HG03432 (cell line): ENCODE measurements at regions not wholly inside any gene's neighbourhood (a gene's known extent, or its start where the extent isn't known, plus 50 kb on each side); places are given as distances from the start of the nearest gene placed in this dataset.
"Not testable (repeated sequence)": the region's sequence is repeated elsewhere in the genome, so short reads cannot be mapped to it uniquely, and the experiment has no call there.

Source experiments
- ATAC-seq: cut with Tn5 transposase; IDR thresholded peaks from one replicate; pipeline ENCODE4 v1.9.1; 2021; ENCODE audit warnings: mild to moderate bottlenecking, moderate library complexity; ENCODE audit not compliant: unreplicated experiment

DNA sequence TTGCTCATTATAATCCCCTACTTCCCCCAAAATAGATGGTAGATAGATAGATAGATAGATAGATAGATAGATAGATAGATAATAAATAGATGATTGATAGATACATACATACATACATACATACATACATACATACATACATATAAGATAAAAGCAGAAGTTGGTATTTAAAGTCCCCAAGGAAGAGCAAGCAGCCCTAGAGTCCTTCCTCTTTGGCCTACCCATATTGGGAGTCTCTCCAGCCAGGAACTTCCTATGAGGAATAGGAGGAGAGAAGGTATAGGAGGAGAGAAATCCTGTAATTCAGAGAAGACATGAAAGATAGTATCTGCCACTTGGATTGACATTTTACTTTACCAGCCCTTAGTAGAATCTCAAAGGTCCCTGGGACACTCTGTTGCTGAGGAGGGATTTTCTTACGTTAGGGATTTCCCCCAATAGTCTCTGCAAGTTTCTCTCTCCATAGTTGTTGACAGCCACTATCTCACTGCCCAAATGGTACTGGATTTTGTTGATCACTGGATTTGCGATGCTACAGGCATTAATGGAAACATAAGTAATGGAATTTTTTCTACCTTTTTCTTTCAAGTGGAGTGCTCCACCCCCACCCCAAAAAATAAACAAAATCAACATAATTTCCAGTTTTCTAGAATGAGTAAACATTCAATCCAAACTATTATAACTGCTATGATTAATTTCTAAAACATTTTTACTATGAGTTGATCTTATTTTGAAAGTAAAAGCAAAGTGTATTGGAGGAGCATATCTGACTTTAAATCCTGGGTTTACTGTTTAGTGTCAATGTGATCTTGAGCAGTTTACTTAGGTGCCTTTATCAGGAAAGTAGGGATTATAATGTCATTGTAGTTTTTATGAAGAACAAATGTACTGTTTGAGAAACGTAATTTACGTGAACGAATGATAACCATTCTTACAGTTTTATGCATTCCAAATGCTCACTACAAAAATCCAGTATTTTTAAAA lies 93.2 kb upstream of the TNFSF4 start:
- ATAC-seq: no peak

GRCh38 chr1:173301507-173301906 lies 94.4 kb upstream of the TNFSF4 start:
- no peak for ATAC-seq

- no peak for ATAC-seq
Observed at GRCh38 chr1:173302366-173302765, 95.2 kb upstream of the TNFSF4 start.

GRCh38 chr1:173302890-173303829 lies 96.0 kb upstream of the TNFSF4 start:
- no peak for ATAC-seq

GRCh38 chr1:173303984-173304383 lies 96.9 kb upstream of the TNFSF4 start:
- no peak for ATAC-seq

- no peak for ATAC-seq
Observed at GRCh38 chr1:173304529-173305227, 97.5 kb upstream of the TNFSF4 start.

DNA sequence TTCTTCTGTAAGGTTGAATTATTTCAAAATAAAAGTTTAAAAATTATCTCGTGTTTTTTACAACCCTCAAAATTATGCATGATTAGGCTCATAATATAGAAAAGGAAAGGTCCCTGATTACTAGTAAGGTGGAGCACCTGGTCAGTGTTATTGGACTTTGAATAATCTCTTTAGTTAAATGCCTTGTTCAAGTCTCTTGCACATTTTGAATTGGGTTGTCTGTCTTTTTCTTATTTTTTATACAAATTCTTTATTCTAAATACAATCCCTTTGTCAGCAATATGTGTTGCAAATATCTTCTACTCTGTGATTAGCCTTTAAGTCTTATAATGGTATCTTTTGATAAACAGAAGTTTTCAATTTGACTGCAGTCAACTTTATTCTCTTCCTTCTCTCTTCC lies 100.7 kb upstream of the TNFSF4 start:
- ATAC-seq: no peak

- no peak for ATAC-seq
Observed at GRCh38 chr1:173314656-173315055, 107.5 kb upstream of the TNFSF4 start.

GRCh38 chr1:173315296-173315695 lies 108.2 kb upstream of the TNFSF4 start:
- ATAC-seq: no peak

- no peak for ATAC-seq
Observed at GRCh38 chr1:173318788-173319187, 111.7 kb upstream of the TNFSF4 start.

DNA sequence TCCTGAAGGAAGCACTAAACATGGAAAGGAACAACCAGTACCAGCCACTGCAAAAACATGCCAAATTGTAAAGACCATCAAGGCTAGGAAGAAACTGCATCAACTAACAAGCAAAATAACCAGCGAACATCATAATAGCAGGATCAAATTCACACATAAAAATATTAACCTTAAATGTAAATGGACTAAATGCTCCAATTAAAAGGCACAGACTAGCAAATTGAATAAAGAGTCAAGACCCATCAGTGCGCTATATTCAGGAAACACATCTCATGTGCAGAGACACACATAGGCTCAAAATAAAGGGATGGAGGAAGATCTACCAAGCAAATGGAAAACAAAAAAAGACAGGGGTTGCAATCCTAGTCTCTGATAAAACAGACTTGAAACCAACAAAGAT lies 117.2 kb upstream of the TNFSF4 start:
- ATAC-seq: not testable (repeated sequence)

GRCh38 chr1:173327987-173328386 lies 120.9 kb upstream of the TNFSF4 start:
- not testable (repeated sequence) for ATAC-seq

- no peak for ATAC-seq
Observed at GRCh38 chr1:173328961-173329360, 121.8 kb upstream of the TNFSF4 start.

DNA sequence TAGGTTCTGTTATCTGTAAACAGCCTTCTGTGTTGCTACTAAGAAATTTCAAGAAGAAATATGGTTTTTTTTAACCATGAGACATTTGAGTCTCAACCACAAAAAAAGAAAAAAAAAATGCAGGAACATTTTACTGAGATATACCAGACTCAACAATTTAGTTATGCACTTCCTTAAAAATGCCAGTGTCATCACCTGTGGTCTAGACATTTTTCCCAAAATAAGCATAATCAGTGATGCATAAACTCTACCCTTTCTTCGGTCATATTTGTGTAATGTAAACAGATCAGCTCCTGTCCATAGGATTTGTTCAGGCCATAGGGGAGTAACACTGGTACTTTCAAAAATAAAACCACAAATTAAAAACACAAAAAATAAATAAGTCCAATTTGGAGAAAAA lies 122.6 kb upstream of the TNFSF4 start:
- ATAC-seq: no peak

- no peak for ATAC-seq
Observed at GRCh38 chr1:173330149-173330951, 123.2 kb upstream of the TNFSF4 start.

GRCh38 chr1:173330952-173331548 lies 123.9 kb upstream of the TNFSF4 start:
- not testable (repeated sequence) for ATAC-seq

- ATAC-seq: no peak
Observed at GRCh38 chr1:173332026-173332425, 124.9 kb upstream of the TNFSF4 start.

- ATAC-seq: peak; percentile 75
Observed at GRCh38 chr1:173333581-173333980, 126.5 kb upstream of the TNFSF4 start.

DNA sequence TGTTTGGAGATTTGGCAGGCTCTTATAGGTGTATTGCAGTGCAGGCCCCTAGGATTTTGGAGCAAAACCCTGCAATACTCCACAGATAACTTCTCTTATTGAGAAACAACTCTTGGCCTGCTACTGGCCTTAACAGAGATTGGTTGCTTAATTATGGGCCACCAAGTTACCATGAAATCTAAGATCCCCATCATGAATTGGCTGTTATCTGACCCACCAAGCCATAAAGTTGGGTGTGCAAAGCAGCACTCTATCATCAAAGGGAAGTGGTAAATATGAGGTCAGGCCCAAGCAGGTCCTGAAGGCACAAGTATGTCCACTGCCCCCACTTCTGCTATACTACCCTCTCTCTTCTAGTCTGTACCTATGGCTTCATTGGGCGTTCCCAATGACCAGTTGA lies 130.0 kb upstream of the TNFSF4 start:
- ATAC-seq: no peak

DNA sequence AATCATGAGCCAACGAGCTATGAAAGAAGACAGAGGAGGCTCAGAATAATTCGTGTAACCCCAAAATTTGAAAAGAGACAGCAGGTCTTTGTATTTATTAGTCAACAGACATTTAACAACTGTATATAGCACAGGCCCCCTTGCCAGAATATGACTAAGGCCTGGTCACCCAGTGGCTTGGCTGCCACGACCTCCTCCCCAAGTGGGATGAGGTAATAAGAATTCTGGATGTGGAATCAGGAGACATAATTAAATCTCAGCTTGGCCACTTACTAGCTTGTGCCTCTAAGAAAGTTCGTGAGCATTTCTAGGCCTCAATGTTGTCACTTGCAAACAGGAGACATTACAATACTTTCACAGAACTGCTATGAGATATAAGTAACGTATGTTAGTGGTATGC lies 134.2 kb upstream of the TNFSF4 start:
- no peak for ATAC-seq
